ENCODE measurements at regions not wholly inside any gene's neighbourhood (a gene's known extent, or its start where the extent isn't known, plus 50 kb on each side); places are given as distances from the start of the nearest gene placed in this dataset.

DNA sequence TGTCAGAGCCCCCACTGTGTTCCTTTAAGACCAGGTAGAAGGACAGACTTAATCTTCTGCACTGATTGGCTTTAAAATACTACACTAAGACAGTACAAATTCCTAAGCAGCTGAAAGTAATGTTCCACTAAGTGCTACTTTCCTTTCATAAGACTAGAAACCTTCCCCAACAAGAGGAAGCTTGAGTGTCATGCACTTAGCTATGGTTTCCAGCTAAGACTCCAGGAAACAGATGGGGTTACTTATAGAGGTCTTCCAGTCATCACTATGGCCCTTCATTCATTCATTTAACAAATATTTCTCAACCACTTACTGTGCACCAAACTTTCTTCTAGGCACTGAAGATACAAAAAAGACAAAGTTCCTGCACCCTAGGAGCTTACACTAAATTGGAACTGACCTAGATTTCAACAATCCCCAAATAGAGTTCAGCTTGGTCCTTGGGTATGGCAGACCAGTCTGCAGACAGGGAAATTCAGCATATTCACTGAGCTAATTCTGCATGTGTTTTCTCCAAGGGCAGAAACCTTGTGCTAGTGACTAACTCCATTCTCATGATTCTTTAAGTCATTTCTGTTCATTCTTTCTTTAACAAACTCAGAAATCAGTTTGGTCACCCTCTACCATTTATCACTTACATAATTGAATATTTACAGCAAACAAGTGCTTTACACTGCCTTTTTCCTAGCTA is 178.4 kb upstream of the MTNR1B start:
- no peak for DNase-seq
- no peak for TF ChIP-seq CTCF (IDR thresholded peaks at IDR 0.05)
- TF ChIP-seq POLR2A (IDR thresholded peaks at IDR 0.05) = no peak
- H3K27ac ChIP-seq = no peak overlapping the region

DNA sequence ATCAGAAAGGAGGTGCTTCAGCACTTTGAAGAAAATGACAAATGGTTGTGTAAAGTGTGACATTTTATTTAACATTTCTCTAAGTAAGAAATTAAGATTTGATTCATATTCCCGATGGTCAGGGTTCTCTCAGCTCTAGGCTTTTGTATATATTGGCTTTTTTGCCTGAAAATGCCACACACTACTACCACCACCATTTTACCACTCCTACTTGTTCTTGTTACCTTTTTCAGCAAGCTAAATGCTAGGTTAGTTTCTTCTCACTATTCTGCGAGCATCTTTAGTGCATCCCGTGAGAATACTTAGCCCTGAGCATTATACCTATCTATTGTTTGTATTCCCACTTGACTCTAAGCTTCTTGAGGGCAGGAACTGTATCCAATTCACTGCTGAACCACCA is 177.6 kb upstream of the MTNR1B start:
- no peaks in the 10 kb centered on the region for H3K27me3 ChIP-seq
- H3K9me3 ChIP-seq = no peaks in the 10 kb centered on the region
- no peaks in the 10 kb centered on the region for H3K36me3 ChIP-seq (replicated peaks in 1 of 2; ENCODE audit: insufficient read depth in 1 of 2, low read depth in 2 of 2)
- 65 to 69% methylated on average over 3 of the region's 3 CpGs for WGBS, 2 donors
- H3K4me3 ChIP-seq = no peak overlapping the region
- intact Hi-C loops (cut with DNase I) = no loop called here
- TF ChIP-seq POLR2A (IDR thresholded peaks at IDR 0.05) = no peak
- no peak for TF ChIP-seq CTCF (IDR thresholded peaks at IDR 0.05)
- no peak for DNase-seq
- no peak for ATAC-seq
- H3K4me1 ChIP-seq = no peaks in the 10 kb centered on the region
- no peak overlapping the region for H3K27ac ChIP-seq

More for the DNA sequence above, 178.4 kb upstream of the MTNR1B start:
- no peaks in the 10 kb centered on the region for H3K4me1 ChIP-seq
- intact Hi-C loops (cut with DNase I) = no loop called here
- no peaks in the 10 kb centered on the region for H3K36me3 ChIP-seq (replicated peaks in 1 of 2; ENCODE audit: insufficient read depth in 1 of 2, low read depth in 2 of 2)
- H3K9me3 ChIP-seq = no peaks in the 10 kb centered on the region
- no peak for ATAC-seq
- H3K4me3 ChIP-seq = no peak overlapping the region
- H3K27me3 ChIP-seq = no peaks in the 10 kb centered on the region

- H3K4me3 ChIP-seq = no peak overlapping the region
- ATAC-seq = no peak
- no peaks in the 10 kb centered on the region for H3K4me1 ChIP-seq
- H3K27ac ChIP-seq = no peak overlapping the region
- no peaks in the 10 kb centered on the region for H3K36me3 ChIP-seq (replicated peaks in 1 of 2; ENCODE audit: insufficient read depth in 1 of 2, low read depth in 2 of 2)
- intact Hi-C loops (cut with DNase I) = no loop called here
- no peaks in the 10 kb centered on the region for H3K27me3 ChIP-seq
- WGBS, 2 donors = 56 to 71% methylated on average over 4 of the region's 4 CpGs
- no peak for DNase-seq
- H3K9me3 ChIP-seq = no peaks in the 10 kb centered on the region
- TF ChIP-seq CTCF (IDR thresholded peaks at IDR 0.05) (no peak), POLR2A (IDR thresholded peaks at IDR 0.05) (no peak)
Measured at GRCh38 chr11:92793189-92793588, 176.3 kb upstream of the MTNR1B start.

DNA sequence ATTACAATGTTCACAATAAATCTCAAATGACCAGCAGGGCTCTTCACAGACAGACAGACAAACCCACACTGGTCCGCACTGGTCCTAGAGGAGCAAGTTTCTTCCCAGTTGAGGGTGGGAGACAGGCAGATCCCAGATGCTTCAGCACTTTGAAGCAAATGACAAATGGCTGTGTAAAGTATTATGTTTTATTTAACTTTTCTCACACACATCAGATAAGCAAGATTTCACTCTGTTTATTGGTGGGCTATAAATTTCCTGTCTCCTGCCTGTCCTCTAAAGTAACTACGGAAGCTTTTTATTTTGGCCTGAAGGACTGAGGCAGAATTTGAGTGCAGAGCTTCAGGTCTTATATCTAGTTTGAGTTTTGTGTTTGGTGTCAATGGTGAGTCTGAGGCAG is 174.7 kb upstream of the MTNR1B start:
- H3K9me3 ChIP-seq = no peaks in the 10 kb centered on the region
- no peak for ATAC-seq
- no peak overlapping the region for H3K27ac ChIP-seq
- DNase-seq = no peak
- H3K4me3 ChIP-seq = no peak overlapping the region
- intact Hi-C loops (cut with DNase I) = no loop called here
- no peaks in the 10 kb centered on the region for H3K4me1 ChIP-seq
- TF ChIP-seq POLR2A (IDR thresholded peaks at IDR 0.05) (no peak), CTCF (IDR thresholded peaks at IDR 0.05) (no peak)
- H3K27me3 ChIP-seq = no peaks in the 10 kb centered on the region
- 59 to 88% methylated on average over 2 of the region's 2 CpGs for WGBS, 2 donors
- H3K36me3 ChIP-seq (replicated peaks in 1 of 2; ENCODE audit: insufficient read depth in 1 of 2, low read depth in 2 of 2) = no peaks in the 10 kb centered on the region

DNA sequence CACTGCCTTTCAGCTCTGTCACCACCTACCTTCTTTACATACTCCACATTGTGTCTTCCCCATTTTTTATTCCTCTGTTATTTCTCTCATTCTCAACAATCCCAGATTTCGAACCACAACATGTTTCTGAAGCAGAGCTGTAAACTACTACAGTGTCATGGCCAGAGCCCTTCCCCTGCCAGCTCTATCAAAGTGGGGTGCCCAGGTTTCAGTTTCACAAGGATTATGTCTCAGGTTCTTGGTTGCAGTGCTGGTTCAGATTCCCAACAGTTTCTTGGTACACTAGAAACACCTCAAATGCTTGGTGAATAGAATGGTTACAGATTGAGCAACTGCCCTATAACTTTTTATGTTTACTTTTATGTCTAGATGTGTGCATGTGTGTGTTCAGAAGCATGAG is 172.7 kb upstream of the MTNR1B start:
- ATAC-seq (no peak), DNase-seq (no peak)
- Histone ChIP-seq H3K36me3 (replicated peaks in 1 of 2; ENCODE audit: insufficient read depth in 1 of 2, low read depth in 2 of 2) (no peaks in the 10 kb centered on the region), H3K9me3 (no peaks in the 10 kb centered on the region), H3K4me1 (no peaks in the 10 kb centered on the region), H3K4me3 (no peak overlapping the region), H3K27ac (no peak overlapping the region), H3K27me3 (no peaks in the 10 kb centered on the region)
- 46 to 56% methylated on average over 1 of the region's 1 CpG for WGBS, 2 donors
- intact Hi-C loops (cut with DNase I) = no loop called here
- TF ChIP-seq CTCF (IDR thresholded peaks at IDR 0.05) (no peak), POLR2A (IDR thresholded peaks at IDR 0.05) (no peak)

Data from body of pancreas (tissue), 4 donors.